GM12873 (cell line): ENCODE measurements at regions not wholly inside any gene's neighbourhood (a gene's known extent, or its start where the extent isn't known, plus 50 kb on each side); places are given as distances from the start of the nearest gene placed in this dataset.

ENCODE experiments used
- TF ChIP-seq, protein P1 (sequence below): IDR thresholded peaks from 2 replicates; pipeline ENCODE4 v1.5.1; 2012; ENCODE audit warnings: low read depth, mild to moderate bottlenecking, moderate library complexity, low read length, control low read depth; ENCODE audit not compliant: insufficient read depth; ENCODE audit errors: missing control alignments

DNA sequence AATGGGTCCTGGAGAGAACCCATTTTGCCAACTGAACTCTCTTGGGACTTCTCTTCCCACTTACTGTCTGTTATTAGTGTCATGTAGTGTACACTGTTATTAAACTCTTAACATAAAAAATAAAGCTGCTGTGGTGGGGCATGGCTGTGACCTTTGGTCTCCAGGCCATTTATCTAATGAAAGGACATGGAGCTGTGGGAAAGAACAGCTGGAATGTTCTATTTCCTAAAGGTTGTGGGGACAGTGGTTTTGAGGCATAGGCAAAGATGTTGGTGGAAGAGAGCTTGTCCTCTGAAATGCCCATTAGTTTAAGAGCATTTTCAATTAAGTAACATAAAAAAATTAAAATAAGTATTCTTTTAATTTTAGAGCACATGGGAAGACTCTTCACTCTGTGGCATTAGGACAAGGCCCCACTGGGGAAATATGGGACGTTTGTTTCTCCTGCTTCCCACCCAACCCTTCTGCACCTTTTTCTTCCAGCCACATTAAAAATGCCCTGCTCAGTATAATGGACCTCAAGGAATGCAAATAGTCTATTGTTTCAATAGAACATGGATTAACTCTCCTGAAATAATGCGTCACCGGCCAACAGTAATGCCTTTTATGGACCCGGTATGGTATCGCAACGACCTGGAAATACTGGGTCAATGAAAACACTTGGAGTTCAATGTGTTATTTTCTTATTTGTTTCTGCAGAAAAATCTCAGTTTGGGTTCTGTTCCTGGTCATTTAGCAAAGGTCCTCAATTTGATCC lies 149.6 kb downstream of the BUB3 start:
- TF ChIP-seq, protein P1, sequence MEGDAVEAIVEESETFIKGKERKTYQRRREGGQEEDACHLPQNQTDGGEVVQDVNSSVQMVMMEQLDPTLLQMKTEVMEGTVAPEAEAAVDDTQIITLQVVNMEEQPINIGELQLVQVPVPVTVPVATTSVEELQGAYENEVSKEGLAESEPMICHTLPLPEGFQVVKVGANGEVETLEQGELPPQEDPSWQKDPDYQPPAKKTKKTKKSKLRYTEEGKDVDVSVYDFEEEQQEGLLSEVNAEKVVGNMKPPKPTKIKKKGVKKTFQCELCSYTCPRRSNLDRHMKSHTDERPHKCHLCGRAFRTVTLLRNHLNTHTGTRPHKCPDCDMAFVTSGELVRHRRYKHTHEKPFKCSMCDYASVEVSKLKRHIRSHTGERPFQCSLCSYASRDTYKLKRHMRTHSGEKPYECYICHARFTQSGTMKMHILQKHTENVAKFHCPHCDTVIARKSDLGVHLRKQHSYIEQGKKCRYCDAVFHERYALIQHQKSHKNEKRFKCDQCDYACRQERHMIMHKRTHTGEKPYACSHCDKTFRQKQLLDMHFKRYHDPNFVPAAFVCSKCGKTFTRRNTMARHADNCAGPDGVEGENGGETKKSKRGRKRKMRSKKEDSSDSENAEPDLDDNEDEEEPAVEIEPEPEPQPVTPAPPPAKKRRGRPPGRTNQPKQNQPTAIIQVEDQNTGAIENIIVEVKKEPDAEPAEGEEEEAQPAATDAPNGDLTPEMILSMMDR = no peak

DNA sequence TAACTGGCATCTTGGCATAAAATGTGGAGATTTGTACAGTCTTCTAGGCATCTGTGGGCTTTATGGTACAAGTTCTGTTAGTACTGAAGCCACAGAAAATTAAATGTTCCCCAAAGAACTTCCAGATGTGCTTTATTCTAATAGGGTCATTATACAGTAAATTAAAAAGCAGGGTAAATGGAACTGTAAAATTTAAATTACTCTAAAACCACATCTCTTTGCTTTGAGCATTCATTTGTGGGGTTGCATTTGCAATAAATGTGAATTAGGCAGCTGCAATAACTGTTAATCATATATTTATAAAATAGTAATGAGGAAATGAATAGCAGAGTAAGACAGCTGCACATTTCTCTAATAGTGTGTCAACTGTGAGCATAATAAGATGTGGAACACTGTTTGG lies 151.5 kb downstream of the BUB3 start:
- TF ChIP-seq, protein P1 = no peak

DNA sequence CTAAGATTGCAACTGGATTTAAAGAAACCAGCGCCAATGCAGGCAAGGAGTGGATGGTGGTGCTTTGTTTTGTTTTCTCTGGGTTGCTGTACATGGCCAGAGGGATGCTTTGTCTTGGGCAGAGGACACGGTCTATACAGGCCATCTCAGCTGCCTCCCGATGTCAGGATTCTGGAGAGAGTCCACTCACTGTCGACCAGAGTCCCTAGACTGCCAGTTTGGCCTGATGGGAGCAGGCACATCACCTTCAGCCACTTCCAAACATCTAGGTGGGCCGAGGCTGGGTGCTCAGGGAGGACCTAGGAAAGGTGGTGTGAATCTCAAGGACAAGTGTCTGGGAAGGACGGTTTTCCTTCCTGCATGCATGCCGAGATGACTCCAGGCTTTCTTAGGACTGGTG lies 152.1 kb downstream of the BUB3 start:
- TF ChIP-seq, protein P1 = no peak

DNA sequence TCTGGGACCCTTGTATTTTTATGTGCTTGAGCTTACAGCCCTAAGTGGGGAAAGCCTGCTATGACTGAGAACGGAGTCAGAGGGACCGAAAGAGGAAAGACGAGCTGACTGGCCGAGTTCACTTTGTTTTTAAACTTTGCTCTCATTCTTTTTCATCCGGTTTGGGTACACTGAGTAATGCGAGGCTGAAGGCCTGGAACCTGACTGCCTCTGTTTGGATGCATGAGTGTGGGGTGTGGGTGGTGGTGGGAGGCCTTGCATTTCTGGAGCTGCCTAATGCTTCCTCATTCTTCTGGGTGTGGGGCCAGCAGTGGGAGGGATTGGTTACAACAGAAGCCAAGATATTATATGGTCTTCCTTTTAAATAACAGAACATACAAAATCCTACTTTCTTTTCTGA lies 155.5 kb downstream of the BUB3 start:
- TF ChIP-seq, protein P1 = no peak

DNA sequence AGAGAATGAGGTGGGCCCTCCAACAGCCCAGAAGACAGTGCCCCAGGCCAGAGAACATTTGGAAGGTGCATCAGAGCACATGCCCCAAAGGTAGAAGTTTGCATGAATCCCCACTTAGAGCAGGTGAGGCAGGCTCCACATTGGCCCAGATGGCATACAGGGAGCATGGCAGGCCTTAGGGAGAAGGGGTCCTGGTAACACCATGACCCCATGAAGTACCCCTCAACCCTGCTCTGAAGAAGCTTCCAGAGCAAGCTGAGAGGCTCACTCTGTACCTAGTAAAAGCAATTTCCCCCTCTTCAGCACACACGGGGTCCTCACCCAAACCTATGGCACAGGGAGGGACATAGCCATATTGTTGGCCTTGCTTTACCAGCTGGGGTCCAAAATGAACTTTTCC lies 162.6 kb downstream of the BUB3 start:
- TF ChIP-seq, protein P1 = no peak

DNA sequence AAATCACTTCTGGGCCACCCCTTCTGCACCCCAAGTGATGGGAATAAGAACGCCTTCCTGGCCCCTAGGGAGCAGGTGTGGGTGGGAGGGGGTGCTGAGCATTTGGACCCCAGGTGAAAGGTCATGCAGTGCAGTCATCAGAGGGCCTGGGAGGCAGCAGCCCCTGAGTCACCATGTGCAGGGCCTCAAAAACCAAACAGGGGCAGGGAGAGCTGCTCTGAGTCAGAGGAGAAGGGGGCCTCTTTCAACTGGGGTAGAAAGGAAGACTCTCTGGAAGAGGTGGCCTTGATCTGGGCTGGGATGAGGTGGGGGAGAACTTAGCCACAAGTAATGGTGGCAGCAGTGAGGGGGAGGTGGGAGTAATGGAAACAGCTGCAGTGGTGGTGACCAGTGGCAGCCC lies 164.3 kb downstream of the BUB3 start:
- TF ChIP-seq, protein P1 = no peak

DNA sequence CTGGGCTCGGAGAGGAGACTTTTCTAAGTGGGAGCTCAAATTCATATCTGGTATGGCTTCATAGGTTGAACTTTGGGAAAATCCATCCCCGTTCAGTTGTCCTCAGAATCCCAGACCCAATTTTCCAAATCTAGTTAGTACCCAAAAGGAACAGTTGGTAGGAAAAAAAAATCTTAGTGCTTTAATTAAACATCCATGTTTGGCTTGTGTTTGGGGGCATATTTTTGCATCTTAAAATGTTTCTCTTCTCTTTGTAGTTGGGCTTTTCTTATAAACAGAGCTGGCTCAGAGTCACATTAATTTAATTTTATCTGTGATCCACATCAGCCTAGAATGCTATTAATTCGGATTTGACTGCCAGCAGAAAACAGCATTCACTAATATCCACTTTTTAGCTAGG lies 165.9 kb downstream of the BUB3 start:
- TF ChIP-seq, protein P1 = no peak
